ENCODE measurements at regions not wholly inside any gene's neighbourhood (a gene's known extent, or its start where the extent isn't known, plus 50 kb on each side); places are given as distances from the start of the nearest gene placed in this dataset.

DNA sequence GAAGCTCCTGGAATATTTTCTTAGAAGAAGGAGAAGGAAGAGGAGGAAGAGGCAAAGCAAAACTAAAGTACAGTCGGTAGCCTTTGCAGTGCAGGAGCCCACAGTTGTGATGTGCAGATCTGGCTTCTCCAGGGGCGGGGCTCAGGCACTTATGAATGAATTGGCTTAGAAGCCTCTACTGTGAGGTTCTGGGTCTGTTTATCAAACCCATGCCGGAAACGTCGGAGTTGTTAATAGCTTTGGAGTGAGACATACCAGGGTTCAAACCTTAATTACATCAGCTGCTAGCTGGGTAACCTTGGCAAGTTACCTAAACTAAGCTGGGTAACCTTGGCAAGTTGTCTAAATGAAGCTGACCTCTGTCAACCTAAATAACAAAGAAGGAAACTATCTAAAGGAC is 89.3 kb upstream of the PITRM1 start:
- no peaks in the 10 kb centered on the region for H3K9me2 ChIP-seq
- no peak overlapping the region for H3K4me2 ChIP-seq
- CTCF ChIA-PET = no interaction called here
- WGBS (ENCODE audit: low lambda C conversion rate) = 76% methylated on average over 5 of the region's 5 CpGs
- no peak for DNase-seq
- H3K9ac ChIP-seq = no peak overlapping the region
- no peaks in the 10 kb centered on the region for H3K27me3 ChIP-seq (ENCODE audit: insufficient read depth)
- H2AFZ ChIP-seq (ENCODE audit: low read depth) = no peak overlapping the region
- H3K36me3 ChIP-seq (replicated peaks in 1 of 2; ENCODE audit: control insufficient read depth in 1 of 2, insufficient read depth in 2 of 2, low read length in 1 of 2) = no peaks in the 10 kb centered on the region
- no peaks in the 10 kb centered on the region for H3K79me2 ChIP-seq (ENCODE audit: insufficient read depth)
- no peaks in the 10 kb centered on the region for H3K9me3 ChIP-seq
- peaks cover 4% of the 10 kb centered on the region for H3F3A ChIP-seq (replicated peaks; ENCODE audit: insufficient read depth)
- H3K4me1 ChIP-seq (ENCODE audit: control insufficient read depth in 1 of 2, insufficient read depth in 2 of 2, low read depth in 1 of 2, low read length in 1 of 2) = peaks cover 0 to 3% of the 10 kb centered on the region in 2 experiments; a peak in 1 of 4 replicates
- no peak overlapping the region for H3K4me3 ChIP-seq (ENCODE audit: low read depth in 2 of 2, low read length in 1 of 2)
- TF ChIP-seq YY1 (IDR thresholded peaks at IDR 0.05; ENCODE audit: low read depth) = no peak
- TF ChIP-seq FOXJ3 (CRISPR knock-in tag; IDR thresholded peaks at IDR 0.05) = no peak
- TF ChIP-seq MEF2A (IDR thresholded peaks at IDR 0.05; ENCODE audit: borderline replicate concordance, low read depth) = no peak
- TF ChIP-seq TEAD4 (IDR thresholded peaks at IDR 0.05; ENCODE audit: borderline replicate concordance, insufficient read depth) = no peak
- POLR2A ChIA-PET = no interaction called here
- H3K27ac ChIP-seq (ENCODE audit: low read depth in 2 of 2, low read length in 1 of 2) = no peak overlapping the region
- no peaks in the 10 kb centered on the region for H4K20me1 ChIP-seq (ENCODE audit: insufficient read depth)

DNA sequence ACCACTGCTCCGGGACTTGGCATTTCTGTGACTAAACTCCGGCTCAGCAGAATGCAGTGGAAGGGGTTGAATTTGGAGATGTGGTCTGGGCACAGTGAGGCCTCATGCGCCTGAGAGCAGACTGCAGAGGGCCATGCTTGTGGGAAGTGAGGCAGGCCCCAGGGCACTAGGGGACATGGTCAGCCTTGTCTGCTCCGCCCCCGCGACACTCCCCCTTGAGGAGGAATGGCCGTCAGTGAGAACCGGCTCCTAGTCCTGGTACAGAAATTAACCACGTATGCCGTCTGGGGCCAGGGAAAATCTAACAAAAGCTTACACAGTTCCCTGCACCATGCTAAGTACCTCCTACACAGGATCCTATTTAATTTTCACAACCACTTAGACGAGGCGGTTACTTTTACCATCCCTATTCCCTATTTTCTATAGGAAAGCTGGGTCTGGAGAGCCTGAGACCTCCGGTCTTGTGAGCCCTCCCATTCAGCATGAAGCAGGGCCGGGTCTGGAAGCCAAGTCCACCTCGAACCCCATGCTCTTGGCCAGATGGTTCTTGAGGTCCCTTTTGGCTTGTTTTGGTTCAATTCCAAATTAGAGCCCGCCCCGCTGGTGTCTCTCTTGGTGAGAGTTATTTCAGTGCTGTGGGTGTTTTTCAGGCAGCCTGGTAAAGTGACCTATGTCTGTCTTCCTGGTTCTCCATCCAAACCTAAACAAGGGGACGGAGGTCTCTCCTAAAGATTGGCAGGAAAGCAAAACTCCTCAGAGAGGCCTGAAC is 87.7 kb upstream of the PITRM1 start:
- Histone ChIP-seq H3K4me3 (ENCODE audit: low read depth in 2 of 2, low read length in 1 of 2) (no peak overlapping the region), H3K4me2 (no peak overlapping the region), H3K27ac (ENCODE audit: low read depth in 2 of 2, low read length in 1 of 2) (no peak overlapping the region), H4K20me1 (ENCODE audit: insufficient read depth) (no peaks in the 10 kb centered on the region), H3K9me2 (no peaks in the 10 kb centered on the region), H3K79me2 (ENCODE audit: insufficient read depth) (no peaks in the 10 kb centered on the region), H3K27me3 (ENCODE audit: insufficient read depth) (no peaks in the 10 kb centered on the region), H3K9ac (no peak overlapping the region), H3K36me3 (replicated peaks in 1 of 2; ENCODE audit: control insufficient read depth in 1 of 2, insufficient read depth in 2 of 2, low read length in 1 of 2) (no peaks in the 10 kb centered on the region), H3K9me3 (no peaks in the 10 kb centered on the region), H3K4me1 (ENCODE audit: control insufficient read depth in 1 of 2, insufficient read depth in 2 of 2, low read depth in 1 of 2, low read length in 1 of 2) (peaks cover 0 to 3% of the 10 kb centered on the region in 2 experiments; a peak in 1 of 4 replicates), H2AFZ (ENCODE audit: low read depth) (no peak overlapping the region), H3F3A (replicated peaks; ENCODE audit: insufficient read depth) (no peaks in the 10 kb centered on the region)
- TF ChIP-seq GATA2 (CRISPR knock-in tag; IDR thresholded peaks at IDR 0.05) = no peak
- TF ChIP-seq TAF1 (IDR thresholded peaks at IDR 0.05; ENCODE audit: borderline replicate concordance, low read depth, low read length) = no peak
- no peak for TF ChIP-seq ELF1 (IDR thresholded peaks at IDR 0.05)
- no peak for TF ChIP-seq NRF1 (IDR thresholded peaks at IDR 0.05; ENCODE audit: low read depth, low read length)
- no peak for TF ChIP-seq TCF12 (IDR thresholded peaks at IDR 0.05)
- TF ChIP-seq, protein P1, sequence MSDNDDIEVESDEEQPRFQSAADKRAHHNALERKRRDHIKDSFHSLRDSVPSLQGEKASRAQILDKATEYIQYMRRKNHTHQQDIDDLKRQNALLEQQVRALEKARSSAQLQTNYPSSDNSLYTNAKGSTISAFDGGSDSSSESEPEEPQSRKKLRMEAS (IDR thresholded peaks at IDR 0.05; ENCODE audit: low read depth) = no peak
- TF ChIP-seq, protein P2, sequence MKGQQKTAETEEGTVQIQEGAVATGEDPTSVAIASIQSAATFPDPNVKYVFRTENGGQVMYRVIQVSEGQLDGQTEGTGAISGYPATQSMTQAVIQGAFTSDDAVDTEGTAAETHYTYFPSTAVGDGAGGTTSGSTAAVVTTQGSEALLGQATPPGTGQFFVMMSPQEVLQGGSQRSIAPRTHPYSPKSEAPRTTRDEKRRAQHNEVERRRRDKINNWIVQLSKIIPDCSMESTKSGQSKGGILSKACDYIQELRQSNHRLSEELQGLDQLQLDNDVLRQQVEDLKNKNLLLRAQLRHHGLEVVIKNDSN (IDR thresholded peaks at IDR 0.05; ENCODE audit: borderline replicate concordance, low read depth) = no peak
- TF ChIP-seq FOXJ3 (CRISPR knock-in tag; IDR thresholded peaks at IDR 0.05) = no peak
- TF ChIP-seq FOSL2 (IDR thresholded peaks at IDR 0.05; ENCODE audit: borderline replicate concordance, low read depth) = no peak
- no peak for TF ChIP-seq RFX5 (IDR thresholded peaks at IDR 0.05; ENCODE audit: low read length)
- no peak for TF ChIP-seq GABPA (IDR thresholded peaks at IDR 0.05; ENCODE audit: low read depth)
- TF ChIP-seq, protein P3, sequence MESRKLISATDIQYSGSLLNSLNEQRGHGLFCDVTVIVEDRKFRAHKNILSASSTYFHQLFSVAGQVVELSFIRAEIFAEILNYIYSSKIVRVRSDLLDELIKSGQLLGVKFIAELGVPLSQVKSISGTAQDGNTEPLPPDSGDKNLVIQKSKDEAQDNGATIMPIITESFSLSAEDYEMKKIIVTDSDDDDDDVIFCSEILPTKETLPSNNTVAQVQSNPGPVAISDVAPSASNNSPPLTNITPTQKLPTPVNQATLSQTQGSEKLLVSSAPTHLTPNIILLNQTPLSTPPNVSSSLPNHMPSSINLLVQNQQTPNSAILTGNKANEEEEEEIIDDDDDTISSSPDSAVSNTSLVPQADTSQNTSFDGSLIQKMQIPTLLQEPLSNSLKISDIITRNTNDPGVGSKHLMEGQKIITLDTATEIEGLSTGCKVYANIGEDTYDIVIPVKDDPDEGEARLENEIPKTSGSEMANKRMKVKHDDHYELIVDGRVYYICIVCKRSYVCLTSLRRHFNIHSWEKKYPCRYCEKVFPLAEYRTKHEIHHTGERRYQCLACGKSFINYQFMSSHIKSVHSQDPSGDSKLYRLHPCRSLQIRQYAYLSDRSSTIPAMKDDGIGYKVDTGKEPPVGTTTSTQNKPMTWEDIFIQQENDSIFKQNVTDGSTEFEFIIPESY (IDR thresholded peaks at IDR 0.05; ENCODE audit: borderline replicate concordance, low read depth) = no peak
- no peak for TF ChIP-seq EP300 (IDR thresholded peaks at IDR 0.05; ENCODE audit: borderline replicate concordance in 1 of 2, low read depth in 1 of 2, low read length in 1 of 2)
- TF ChIP-seq RAD21 (IDR thresholded peaks at IDR 0.05; ENCODE audit: low read length) = no peak
- no peak for TF ChIP-seq RXRA (IDR thresholded peaks at IDR 0.05; ENCODE audit: borderline replicate concordance, low read depth)
- no peak for TF ChIP-seq JUND (IDR thresholded peaks at IDR 0.05)
- no peak for TF ChIP-seq FOXM1 (IDR thresholded peaks at IDR 0.05; ENCODE audit: low read depth)
- TF ChIP-seq, protein P4, sequence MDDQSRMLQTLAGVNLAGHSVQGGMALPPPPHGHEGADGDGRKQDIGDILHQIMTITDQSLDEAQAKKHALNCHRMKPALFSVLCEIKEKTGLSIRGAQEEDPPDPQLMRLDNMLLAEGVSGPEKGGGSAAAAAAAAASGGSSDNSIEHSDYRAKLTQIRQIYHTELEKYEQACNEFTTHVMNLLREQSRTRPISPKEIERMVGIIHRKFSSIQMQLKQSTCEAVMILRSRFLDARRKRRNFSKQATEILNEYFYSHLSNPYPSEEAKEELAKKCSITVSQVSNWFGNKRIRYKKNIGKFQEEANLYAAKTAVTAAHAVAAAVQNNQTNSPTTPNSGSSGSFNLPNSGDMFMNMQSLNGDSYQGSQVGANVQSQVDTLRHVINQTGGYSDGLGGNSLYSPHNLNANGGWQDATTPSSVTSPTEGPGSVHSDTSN (IDR thresholded peaks at IDR 0.05) = no peak
- ChIA-PET POLR2A (no interaction called here), CTCF (no interaction called here)
- no peak for DNase-seq
- 90% methylated on average over 12 of the region's 18 CpGs for WGBS (ENCODE audit: low lambda C conversion rate)

Data from SK-N-SH (cell line).